ENCODE measurements at regions not wholly inside any gene's neighbourhood (a gene's known extent, or its start where the extent isn't known, plus 50 kb on each side); places are given as distances from the start of the nearest gene placed in this dataset.

GRCh38 chr5:117547192-117547591 is 972.6 kb upstream of the SEMA6A start:
- dilution Hi-C loops (cut with MboI; ENCODE audit: extremely low pct_ligation_motif_present, low sequenced_read_pairs), result no loop called here
- no TSS peak for BruUV-seq (replicated peaks)
- H3K9ac ChIP-seq (replicated peaks; ENCODE audit: extremely low read depth, insufficient read depth, low read length), result no peak overlapping the region
- no peaks in the 10 kb centered on the region for H4K20me1 ChIP-seq (replicated peaks; ENCODE audit: control insufficient read depth, extremely low read depth, insufficient read depth, low read length)
- FAIRE-seq, result no peak
- no peak overlapping the region for H3K4me2 ChIP-seq (ENCODE audit: insufficient read depth, low read length)
- H3K9me1 ChIP-seq (replicated peaks; ENCODE audit: control insufficient read depth, extremely low read depth, insufficient read depth, low read length), result no peaks in the 10 kb centered on the region
- H3K27me3 ChIP-seq (ENCODE audit: control insufficient read depth in 2 of 2, insufficient read depth in 2 of 2, low read length in 2 of 2), result no peaks in the 10 kb centered on the region
- H2AFZ ChIP-seq (ENCODE audit: low read depth, low read length), result no peak overlapping the region
- POLR2A ChIA-PET, result no interaction called here
- TF ChIP-seq POLR2A (IDR thresholded peaks at IDR 0.05; ENCODE audit: low read depth, low read length) (no peak), MAX (IDR thresholded peaks at IDR 0.05; ENCODE audit: insufficient read depth, insufficient read length) (no peak), EZH2 (IDR thresholded peaks at IDR 0.05; ENCODE audit: borderline replicate concordance, low read depth, low read length, severe bottlenecking) (no peak), CTCF (IDR thresholded peaks at IDR 0.05; ENCODE audit: extremely low read depth in 1 of 2, insufficient read depth in 1 of 2, low read depth in 1 of 2, low read length in 2 of 2) (no peak), MYC (IDR thresholded peaks at IDR 0.05; ENCODE audit: low read depth, low read length) (no peak), FOS (IDR thresholded peaks at IDR 0.05; ENCODE audit: borderline replicate concordance, insufficient read depth, low read length) (no peak), GATA2 (IDR thresholded peaks at IDR 0.05; ENCODE audit: insufficient read depth, insufficient read length, low read depth, low read length) (no peak), POLR2AphosphoS5 (IDR thresholded peaks at IDR 0.05; ENCODE audit: insufficient read depth, low read depth, low read length) (no peak), JUN (IDR thresholded peaks at IDR 0.05; ENCODE audit: borderline replicate concordance, insufficient read depth, insufficient read length, low read depth) (no peak)
- intact Hi-C loops (cut with micrococcal nuclease), result no loop called here
- no peaks in the 10 kb centered on the region for H3K36me3 ChIP-seq (ENCODE audit: control insufficient read depth in 2 of 2, extremely low read depth in 1 of 2, insufficient read depth in 2 of 2, low read length in 2 of 2)
- no peaks in the 10 kb centered on the region for H3K79me2 ChIP-seq (ENCODE audit: control insufficient read depth, insufficient read depth, low read length)
- no peaks in the 10 kb centered on the region for H3K4me1 ChIP-seq (ENCODE audit: control insufficient read depth, extremely low read depth, insufficient read depth, low read length)
- no peak overlapping the region for H3K27ac ChIP-seq (ENCODE audit: insufficient read depth, low read depth, low read length)
- CTCF ChIA-PET, result no interaction called here
- no peak for DNase-seq (ENCODE audit: low read depth, low spot score)
- H3K9me3 ChIP-seq (replicated peaks; ENCODE audit: control insufficient read depth, insufficient read depth, low read length), result no peaks in the 10 kb centered on the region
- H3K4me3 ChIP-seq (replicated peaks in 1 of 3; ENCODE audit: insufficient read depth in 1 of 3, low read depth in 1 of 3, low read length in 3 of 3), result no peak overlapping the region
